ENCODE measurements at regions not wholly inside any gene's neighbourhood (a gene's known extent, or its start where the extent isn't known, plus 50 kb on each side); places are given as distances from the start of the nearest gene placed in this dataset.
"Not testable (repeated sequence)": the region's sequence is repeated elsewhere in the genome, so short reads cannot be mapped to it uniquely, and the experiment has no call there.

DNA sequence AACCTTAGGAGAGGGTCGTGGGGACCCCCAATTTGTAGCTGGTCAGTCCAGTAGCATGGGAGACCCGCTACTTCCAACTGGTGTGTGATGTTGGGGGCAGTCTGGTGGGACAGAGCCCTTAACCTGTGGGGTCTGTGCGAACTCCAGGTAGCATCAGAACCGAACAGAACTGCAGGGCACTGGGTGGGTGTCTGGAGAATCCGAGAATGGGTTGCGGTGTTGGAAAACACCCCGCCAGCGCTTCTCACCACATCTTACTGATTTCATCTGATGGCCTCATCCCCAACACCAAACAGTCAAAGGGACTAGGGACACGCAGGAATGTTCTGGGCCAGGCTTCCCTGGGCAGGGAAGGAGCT lies 89.3 kb downstream of the KCNJ18 start:
- H3K27ac ChIP-seq; H3K4me1 ChIP-seq; intact Hi-C loops (cut with DNase I); H3K36me3 ChIP-seq (replicated peaks in 1 of 2; ENCODE audit: insufficient read depth in 1 of 2, low read depth in 2 of 2); H3K27me3 ChIP-seq; H3K9me3 ChIP-seq; DNase-seq; ATAC-seq; H3K4me3 ChIP-seq: not testable (repeated sequence)
- 45 to 57% methylated on average over 8 to 9 of the region's 9 CpGs for WGBS, 2 donors

DNA sequence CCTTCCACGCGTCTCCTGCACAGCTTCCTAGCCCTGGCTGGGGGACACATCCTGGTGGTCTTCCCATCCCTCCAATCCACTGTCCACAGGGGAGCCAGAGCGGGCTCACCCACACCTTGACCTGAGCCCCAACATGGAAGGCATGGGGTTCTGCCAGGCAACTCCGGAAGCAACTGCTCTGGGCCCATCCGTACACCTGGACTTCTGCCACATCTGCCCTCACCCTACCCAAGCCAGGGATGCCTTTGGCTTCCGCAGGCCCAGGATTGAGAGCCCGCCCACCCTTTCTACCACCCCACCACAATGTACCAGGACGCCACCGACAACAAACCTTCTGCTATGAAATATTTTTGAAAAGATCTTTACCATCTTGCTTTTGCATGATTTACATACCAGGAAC lies 89.8 kb downstream of the KCNJ18 start:
- 66% methylated on average over 3 of the region's 9 CpGs; no CpG with 5 or more reads in 1 of the 2 donors for WGBS, 2 donors
- not testable (repeated sequence) for DNase-seq

GRCh38 chr17:21782604-21783003 lies 90.3 kb downstream of the KCNJ18 start:
- WGBS, 2 donors, result 55 to 62% methylated on average over 4 of the region's 6 CpGs
- not testable (repeated sequence) for ATAC-seq

More for the DNA sequence above, 89.8 kb downstream of the KCNJ18 start:
- H3K4me1 ChIP-seq; H3K9me3 ChIP-seq; ATAC-seq; H3K4me3 ChIP-seq; H3K27ac ChIP-seq; intact Hi-C loops (cut with DNase I); H3K36me3 ChIP-seq (replicated peaks in 1 of 2; ENCODE audit: insufficient read depth in 1 of 2, low read depth in 2 of 2); H3K27me3 ChIP-seq: not testable (repeated sequence)

GRCh38 chr17:21783017-21783416 lies 90.7 kb downstream of the KCNJ18 start:
- 66 to 67% methylated on average over 4 to 7 of the region's 8 CpGs for WGBS, 2 donors

More at GRCh38 chr17:21782604-21783003, 90.3 kb downstream of the KCNJ18 start:
- H3K9me3 ChIP-seq; DNase-seq; H3K27me3 ChIP-seq; H3K4me3 ChIP-seq; intact Hi-C loops (cut with DNase I); H3K4me1 ChIP-seq; H3K27ac ChIP-seq; H3K36me3 ChIP-seq (replicated peaks in 1 of 2; ENCODE audit: insufficient read depth in 1 of 2, low read depth in 2 of 2): not testable (repeated sequence)

GRCh38 chr17:21814272-21814671 lies 121.9 kb downstream of the KCNJ18 start:
- 58 to 66% methylated on average over 9 of the region's 9 CpGs for WGBS, 2 donors
- ATAC-seq; H3K9me3 ChIP-seq; H3K4me1 ChIP-seq; H3K27ac ChIP-seq; H3K4me3 ChIP-seq; H3K36me3 ChIP-seq (replicated peaks in 1 of 2; ENCODE audit: insufficient read depth in 1 of 2, low read depth in 2 of 2); H3K27me3 ChIP-seq; DNase-seq; intact Hi-C loops (cut with DNase I): not testable (repeated sequence)

More at GRCh38 chr17:21783017-21783416, 90.7 kb downstream of the KCNJ18 start:
- H3K36me3 ChIP-seq (replicated peaks in 1 of 2; ENCODE audit: insufficient read depth in 1 of 2, low read depth in 2 of 2); H3K27me3 ChIP-seq; intact Hi-C loops (cut with DNase I); ATAC-seq; H3K4me1 ChIP-seq; H3K4me3 ChIP-seq; H3K9me3 ChIP-seq; DNase-seq; H3K27ac ChIP-seq: not testable (repeated sequence)

GRCh38 chr17:21814776-21815175 lies 122.5 kb downstream of the KCNJ18 start:
- no peak overlapping the region for H3K4me3 ChIP-seq
- no peak overlapping the region for H3K27ac ChIP-seq
- ATAC-seq, result no peak
- no peaks in the 10 kb centered on the region for H3K4me1 ChIP-seq
- no peaks in the 10 kb centered on the region for H3K36me3 ChIP-seq (replicated peaks in 1 of 2; ENCODE audit: insufficient read depth in 1 of 2, low read depth in 2 of 2)
- no peak for DNase-seq
- no peak for TF ChIP-seq CTCF (IDR thresholded peaks at IDR 0.05)
- no peak for TF ChIP-seq POLR2A (IDR thresholded peaks at IDR 0.05)
- no peaks in the 10 kb centered on the region for H3K9me3 ChIP-seq
- intact Hi-C loops (cut with DNase I), result no loop called here
- 78 to 81% methylated on average over 9 of the region's 9 CpGs for WGBS, 2 donors
- no peaks in the 10 kb centered on the region for H3K27me3 ChIP-seq

DNA sequence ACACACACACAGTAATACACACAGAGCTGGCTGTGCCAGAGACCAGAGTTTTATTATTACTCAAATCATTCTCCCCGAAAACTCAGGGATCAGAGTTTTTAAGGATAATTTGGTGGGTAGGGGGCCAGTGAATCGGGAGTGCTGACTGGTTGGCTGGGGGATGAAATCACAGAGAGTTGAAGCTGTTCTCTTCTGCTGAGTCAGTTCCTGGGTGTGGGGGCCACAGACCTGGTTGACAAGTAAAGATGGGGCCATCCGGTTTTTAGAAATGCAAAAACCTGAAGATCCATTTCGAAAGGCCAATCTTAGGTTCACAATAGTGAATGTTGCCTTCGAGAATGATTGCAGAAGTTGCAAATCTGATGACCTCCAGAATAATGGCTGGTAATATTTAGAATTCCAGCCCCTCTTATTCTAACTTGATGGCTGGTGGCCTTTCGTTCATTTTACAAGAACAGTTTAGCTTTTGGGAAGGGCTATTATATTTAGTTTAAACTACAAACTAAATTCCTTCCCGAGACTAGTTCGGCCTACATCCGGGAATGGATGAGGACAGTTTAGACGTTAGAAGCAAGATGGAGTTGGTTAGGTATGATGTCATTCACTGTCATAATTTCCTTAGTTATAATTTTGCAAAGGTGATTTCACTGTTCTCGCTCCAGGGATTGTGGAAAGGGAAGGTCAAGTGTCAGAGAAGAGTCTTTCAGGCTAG lies 123.2 kb downstream of the KCNJ18 start:
- no peak for DNase-seq
- Histone ChIP-seq H3K36me3 (replicated peaks in 1 of 2; ENCODE audit: insufficient read depth in 1 of 2, low read depth in 2 of 2) (no peaks in the 10 kb centered on the region), H3K27ac (no peak overlapping the region), H3K27me3 (no peaks in the 10 kb centered on the region), H3K9me3 (no peaks in the 10 kb centered on the region), H3K4me1 (no peaks in the 10 kb centered on the region), H3K4me3 (no peak overlapping the region)
- ATAC-seq, result no peak
- TF ChIP-seq CTCF (IDR thresholded peaks at IDR 0.05) (no peak), POLR2A (IDR thresholded peaks at IDR 0.05) (no peak)
- intact Hi-C loops (cut with DNase I), result no loop called here
- 58 to 77% methylated on average over 11 of the region's 11 CpGs for whole genome bisulfite sequencing, 2 donors
